ENCODE measurements at regions not wholly inside any gene's neighbourhood (a gene's known extent, or its start where the extent isn't known, plus 50 kb on each side); places are given as distances from the start of the nearest gene placed in this dataset.
A peak's percentile ranks its signal among the peaks of the same experiment; 100 is the strongest.

DNA sequence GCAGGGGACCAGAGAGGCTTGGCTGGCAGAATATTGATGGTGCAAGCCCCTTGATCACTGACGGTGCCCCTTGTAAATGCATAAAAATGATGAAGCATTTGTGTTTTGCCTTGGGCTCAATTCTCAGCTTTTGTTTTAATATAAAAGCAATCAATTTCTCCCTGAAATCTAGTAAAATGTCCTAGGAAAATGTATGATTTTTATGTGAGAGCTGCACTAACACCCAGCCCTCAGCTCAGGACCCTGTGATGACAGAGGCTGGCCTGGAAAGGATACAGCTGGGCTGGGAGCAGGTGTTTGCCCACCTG is 84.7 kb upstream of the PHACTR3 start:
- H3K4me2 ChIP-seq (ENCODE audit: insufficient read depth, insufficient read length, low read length), result no peak overlapping the region
- H3K27ac ChIP-seq (ENCODE audit: insufficient read length, low read depth, low read length), result no peak overlapping the region
- no peak overlapping the region for H2AFZ ChIP-seq (ENCODE audit: low read length)
- H3K14ac ChIP-seq (ENCODE audit: insufficient read depth, low read length), result no peak overlapping the region
- no peak overlapping the region for H2BK20ac ChIP-seq (ENCODE audit: low read depth, low read length, poor library complexity, severe bottlenecking)
- H2BK5ac ChIP-seq (ENCODE audit: insufficient read length, low read length), result no peak overlapping the region
- no peaks in the 10 kb centered on the region for H3K4me1 ChIP-seq (ENCODE audit: insufficient read depth, low read length)
- no peak overlapping the region for H2BK120ac ChIP-seq (ENCODE audit: low read depth, low read length, poor library complexity, severe bottlenecking)
- no CpG with 5 or more reads among the region's 1 CpG for WGBS (ENCODE audit: extremely low coverage, insufficient read length, low lambda C conversion rate)
- no peak overlapping the region for H3K56ac ChIP-seq (ENCODE audit: insufficient read length, low read depth, low read length)
- no peak overlapping the region for H2BK15ac ChIP-seq (ENCODE audit: low read depth, low read length)
- no peak overlapping the region for H4K5ac ChIP-seq (ENCODE audit: insufficient read length, low read depth, low read length)
- no peak overlapping the region for H3K4ac ChIP-seq (ENCODE audit: low read depth, low read length)
- no peak overlapping the region for H3K4me3 Mint-ChIP-seq
- no peaks in the 10 kb centered on the region for H3K36me3 Mint-ChIP-seq (ENCODE audit: insufficient read depth in 1 of 3, low read depth in 3 of 3)
- H3K9me3 Mint-ChIP-seq, result no peaks in the 10 kb centered on the region; a peak in 1 of 5 replicates
- peaks cover 15 to 16% of the 10 kb centered on the region in 2 experiments for H3K4me1 Mint-ChIP-seq
- no peaks in the 10 kb centered on the region for H4K20me1 ChIP-seq (ENCODE audit: control insufficient read depth, insufficient read depth, insufficient read length)
- peaks cover 3% of the 10 kb centered on the region for H3K23me2 ChIP-seq (ENCODE audit: insufficient read length, low read depth, low read length, poor library complexity, severe bottlenecking)
- no peak overlapping the region for H4K91ac ChIP-seq (ENCODE audit: insufficient read length, low read depth, low read length)
- no peak overlapping the region for H3K27ac Mint-ChIP-seq
- no peak overlapping the region for H2BK12ac ChIP-seq (ENCODE audit: insufficient read length, low read depth, low read length)
- no peak overlapping the region for H3K9ac ChIP-seq (ENCODE audit: extremely low read depth, insufficient read length, low read length)
- H3K23ac ChIP-seq (ENCODE audit: insufficient read length, low read depth, low read length), result no peak overlapping the region
- no peak overlapping the region for H2AK5ac ChIP-seq (ENCODE audit: insufficient read length, low read length)
- H3T11ph ChIP-seq (ENCODE audit: low read length), result no peak overlapping the region
- H3K79me2 ChIP-seq (ENCODE audit: insufficient read depth, low read length), result no peaks in the 10 kb centered on the region
- peaks cover 42% of the 10 kb centered on the region for H3K27me3 Mint-ChIP-seq (ENCODE audit: low read depth)
- DNase-seq, result no peak
- H3K18ac ChIP-seq (ENCODE audit: insufficient read length, low read depth, low read length), result no peak overlapping the region
- no peak overlapping the region for H4K8ac ChIP-seq (replicated peaks; ENCODE audit: insufficient read length, low read depth, low read length)
- H3K27me3 ChIP-seq (ENCODE audit: insufficient read depth, low read length), result no peaks in the 10 kb centered on the region
- H3K79me1 ChIP-seq (ENCODE audit: insufficient read depth, low read depth, low read length, poor library complexity, severe bottlenecking), result no peaks in the 10 kb centered on the region
- TF ChIP-seq, protein P1, sequence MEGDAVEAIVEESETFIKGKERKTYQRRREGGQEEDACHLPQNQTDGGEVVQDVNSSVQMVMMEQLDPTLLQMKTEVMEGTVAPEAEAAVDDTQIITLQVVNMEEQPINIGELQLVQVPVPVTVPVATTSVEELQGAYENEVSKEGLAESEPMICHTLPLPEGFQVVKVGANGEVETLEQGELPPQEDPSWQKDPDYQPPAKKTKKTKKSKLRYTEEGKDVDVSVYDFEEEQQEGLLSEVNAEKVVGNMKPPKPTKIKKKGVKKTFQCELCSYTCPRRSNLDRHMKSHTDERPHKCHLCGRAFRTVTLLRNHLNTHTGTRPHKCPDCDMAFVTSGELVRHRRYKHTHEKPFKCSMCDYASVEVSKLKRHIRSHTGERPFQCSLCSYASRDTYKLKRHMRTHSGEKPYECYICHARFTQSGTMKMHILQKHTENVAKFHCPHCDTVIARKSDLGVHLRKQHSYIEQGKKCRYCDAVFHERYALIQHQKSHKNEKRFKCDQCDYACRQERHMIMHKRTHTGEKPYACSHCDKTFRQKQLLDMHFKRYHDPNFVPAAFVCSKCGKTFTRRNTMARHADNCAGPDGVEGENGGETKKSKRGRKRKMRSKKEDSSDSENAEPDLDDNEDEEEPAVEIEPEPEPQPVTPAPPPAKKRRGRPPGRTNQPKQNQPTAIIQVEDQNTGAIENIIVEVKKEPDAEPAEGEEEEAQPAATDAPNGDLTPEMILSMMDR (conservative IDR thresholded peaks at IDR 0.05), result peak; percentile 6; the same call in 1 of the 3 replicates
- no peaks in the 10 kb centered on the region for H3K9me3 ChIP-seq (ENCODE audit: control insufficient read depth, low read depth, low read length)

Measured in H9 (cell line).